ENCODE measurements at regions not wholly inside any gene's neighbourhood (a gene's known extent, or its start where the extent isn't known, plus 50 kb on each side); places are given as distances from the start of the nearest gene placed in this dataset.

GRCh38 chr13:103276775-103277498 lies 210.7 kb upstream of the SLC10A2 start:
- no peak overlapping the region for H3K27ac ChIP-seq (ENCODE audit: low read depth, low read length)
- H3K9me3 ChIP-seq (ENCODE audit: control insufficient read depth in 5 of 5, low read length in 5 of 5): no peaks in the 10 kb centered on the region
- no peaks in the 10 kb centered on the region for H3K4me1 ChIP-seq (ENCODE audit: control insufficient read depth in 5 of 5, insufficient read depth in 5 of 5, low read length in 5 of 5)
- H3K27me3 ChIP-seq (ENCODE audit: control insufficient read depth in 5 of 5, insufficient read depth in 4 of 5, low read length in 5 of 5): no peaks in the 10 kb centered on the region
- no peaks in the 10 kb centered on the region for H3K36me3 ChIP-seq (ENCODE audit: control insufficient read depth in 5 of 5, insufficient read depth in 5 of 5, low read length in 5 of 5)
- no peak overlapping the region for H3K9ac ChIP-seq (ENCODE audit: low read length in 5 of 5)
- no peak overlapping the region for H3K4me3 ChIP-seq (ENCODE audit: low read depth in 1 of 5, low read length in 5 of 5)

GRCh38 chr13:103275722-103276121 lies 209.5 kb upstream of the SLC10A2 start:
- Histone ChIP-seq H3K9ac (ENCODE audit: low read length in 5 of 5) (no peak overlapping the region), H3K9me3 (ENCODE audit: control insufficient read depth in 5 of 5, low read length in 5 of 5) (no peaks in the 10 kb centered on the region), H3K36me3 (ENCODE audit: control insufficient read depth in 5 of 5, insufficient read depth in 5 of 5, low read length in 5 of 5) (no peaks in the 10 kb centered on the region), H3K4me3 (ENCODE audit: low read depth in 1 of 5, low read length in 5 of 5) (no peak overlapping the region), H3K4me1 (ENCODE audit: control insufficient read depth in 5 of 5, insufficient read depth in 5 of 5, low read length in 5 of 5) (no peaks in the 10 kb centered on the region), H3K27me3 (ENCODE audit: control insufficient read depth in 5 of 5, insufficient read depth in 4 of 5, low read length in 5 of 5) (no peaks in the 10 kb centered on the region), H3K27ac (ENCODE audit: low read depth, low read length) (no peak overlapping the region)

GRCh38 chr13:103275081-103275480 lies 208.9 kb upstream of the SLC10A2 start:
- Histone ChIP-seq H3K9ac (ENCODE audit: low read length in 5 of 5) (no peak overlapping the region), H3K9me3 (ENCODE audit: control insufficient read depth in 5 of 5, low read length in 5 of 5) (no peaks in the 10 kb centered on the region), H3K4me3 (ENCODE audit: low read depth in 1 of 5, low read length in 5 of 5) (no peak overlapping the region), H3K36me3 (ENCODE audit: control insufficient read depth in 5 of 5, insufficient read depth in 5 of 5, low read length in 5 of 5) (no peaks in the 10 kb centered on the region), H3K4me1 (ENCODE audit: control insufficient read depth in 5 of 5, insufficient read depth in 5 of 5, low read length in 5 of 5) (no peaks in the 10 kb centered on the region), H3K27me3 (ENCODE audit: control insufficient read depth in 5 of 5, insufficient read depth in 4 of 5, low read length in 5 of 5) (no peaks in the 10 kb centered on the region), H3K27ac (ENCODE audit: low read depth, low read length) (no peak overlapping the region)

GRCh38 chr13:103273825-103274224 lies 207.6 kb upstream of the SLC10A2 start:
- Histone ChIP-seq H3K36me3 (ENCODE audit: control insufficient read depth in 5 of 5, insufficient read depth in 5 of 5, low read length in 5 of 5) (no peaks in the 10 kb centered on the region), H3K4me3 (ENCODE audit: low read depth in 1 of 5, low read length in 5 of 5) (no peak overlapping the region), H3K27ac (ENCODE audit: low read depth, low read length) (no peak overlapping the region), H3K4me1 (ENCODE audit: control insufficient read depth in 5 of 5, insufficient read depth in 5 of 5, low read length in 5 of 5) (no peaks in the 10 kb centered on the region), H3K27me3 (ENCODE audit: control insufficient read depth in 5 of 5, insufficient read depth in 4 of 5, low read length in 5 of 5) (no peaks in the 10 kb centered on the region), H3K9ac (ENCODE audit: low read length in 5 of 5) (no peak overlapping the region), H3K9me3 (ENCODE audit: control insufficient read depth in 5 of 5, low read length in 5 of 5) (no peaks in the 10 kb centered on the region)

- Histone ChIP-seq H3K27ac (ENCODE audit: low read depth, low read length) (no peak overlapping the region), H3K4me1 (ENCODE audit: control insufficient read depth in 5 of 5, insufficient read depth in 5 of 5, low read length in 5 of 5) (no peaks in the 10 kb centered on the region), H3K9ac (ENCODE audit: low read length in 5 of 5) (no peak overlapping the region), H3K9me3 (ENCODE audit: control insufficient read depth in 5 of 5, low read length in 5 of 5) (no peaks in the 10 kb centered on the region), H3K36me3 (ENCODE audit: control insufficient read depth in 5 of 5, insufficient read depth in 5 of 5, low read length in 5 of 5) (no peaks in the 10 kb centered on the region), H3K4me3 (ENCODE audit: low read depth in 1 of 5, low read length in 5 of 5) (no peak overlapping the region), H3K27me3 (ENCODE audit: control insufficient read depth in 5 of 5, insufficient read depth in 4 of 5, low read length in 5 of 5) (no peaks in the 10 kb centered on the region)
These were observed 206.6 kb upstream of the SLC10A2 start for GRCh38 chr13:103272770-103273169.

- Histone ChIP-seq H3K27ac (ENCODE audit: low read depth, low read length) (no peak overlapping the region), H3K9me3 (ENCODE audit: control insufficient read depth in 5 of 5, low read length in 5 of 5) (peaks cover 0 to 15% (median 11%) of the 10 kb centered on the region in 5 donors), H3K36me3 (ENCODE audit: control insufficient read depth in 5 of 5, insufficient read depth in 5 of 5, low read length in 5 of 5) (no peaks in the 10 kb centered on the region), H3K9ac (ENCODE audit: low read length in 5 of 5) (no peak overlapping the region), H3K27me3 (ENCODE audit: control insufficient read depth in 5 of 5, insufficient read depth in 4 of 5, low read length in 5 of 5) (no peaks in the 10 kb centered on the region), H3K4me1 (ENCODE audit: control insufficient read depth in 5 of 5, insufficient read depth in 5 of 5, low read length in 5 of 5) (no peaks in the 10 kb centered on the region), H3K4me3 (ENCODE audit: low read depth in 1 of 5, low read length in 5 of 5) (no peak overlapping the region)
These were observed 197.2 kb upstream of the SLC10A2 start for GRCh38 chr13:103263448-103263847.

- Histone ChIP-seq H3K4me3 (ENCODE audit: low read depth in 1 of 5, low read length in 5 of 5) (no peak overlapping the region), H3K27ac (ENCODE audit: low read depth, low read length) (no peak overlapping the region), H3K36me3 (ENCODE audit: control insufficient read depth in 5 of 5, insufficient read depth in 5 of 5, low read length in 5 of 5) (no peaks in the 10 kb centered on the region), H3K9ac (ENCODE audit: low read length in 5 of 5) (no peak overlapping the region), H3K9me3 (ENCODE audit: control insufficient read depth in 5 of 5, low read length in 5 of 5) (peaks cover 0 to 15% (median 12%) of the 10 kb centered on the region in 5 donors), H3K27me3 (ENCODE audit: control insufficient read depth in 5 of 5, insufficient read depth in 4 of 5, low read length in 5 of 5) (no peaks in the 10 kb centered on the region), H3K4me1 (ENCODE audit: control insufficient read depth in 5 of 5, insufficient read depth in 5 of 5, low read length in 5 of 5) (no peaks in the 10 kb centered on the region)
These were observed 189.5 kb upstream of the SLC10A2 start for GRCh38 chr13:103255587-103256301.

GRCh38 chr13:103250071-103250470 lies 183.9 kb upstream of the SLC10A2 start:
- H3K9ac ChIP-seq (ENCODE audit: low read length in 5 of 5): no peak overlapping the region
- peaks cover 0 to 18% (median 12%) of the 10 kb centered on the region in 5 donors for H3K9me3 ChIP-seq (ENCODE audit: control insufficient read depth in 5 of 5, low read length in 5 of 5)
- no peak overlapping the region for H3K4me3 ChIP-seq (ENCODE audit: low read depth in 1 of 5, low read length in 5 of 5)
- H3K36me3 ChIP-seq (ENCODE audit: control insufficient read depth in 5 of 5, insufficient read depth in 5 of 5, low read length in 5 of 5): no peaks in the 10 kb centered on the region
- no peak overlapping the region for H3K27ac ChIP-seq (ENCODE audit: low read depth, low read length)
- no peaks in the 10 kb centered on the region for H3K4me1 ChIP-seq (ENCODE audit: control insufficient read depth in 5 of 5, insufficient read depth in 5 of 5, low read length in 5 of 5)
- no peaks in the 10 kb centered on the region for H3K27me3 ChIP-seq (ENCODE audit: control insufficient read depth in 5 of 5, insufficient read depth in 4 of 5, low read length in 5 of 5)

- no peak overlapping the region for H3K27ac ChIP-seq (ENCODE audit: low read depth, low read length)
- H3K27me3 ChIP-seq (ENCODE audit: control insufficient read depth in 5 of 5, insufficient read depth in 4 of 5, low read length in 5 of 5): no peaks in the 10 kb centered on the region
- no peaks in the 10 kb centered on the region for H3K36me3 ChIP-seq (ENCODE audit: control insufficient read depth in 5 of 5, insufficient read depth in 5 of 5, low read length in 5 of 5)
- H3K4me3 ChIP-seq (ENCODE audit: low read depth in 1 of 5, low read length in 5 of 5): no peak overlapping the region
- H3K4me1 ChIP-seq (ENCODE audit: control insufficient read depth in 5 of 5, insufficient read depth in 5 of 5, low read length in 5 of 5): no peaks in the 10 kb centered on the region
- no peak overlapping the region for H3K9ac ChIP-seq (ENCODE audit: low read length in 5 of 5)
- H3K9me3 ChIP-seq (ENCODE audit: control insufficient read depth in 5 of 5, low read length in 5 of 5): peaks cover 0 to 12% (median 4%) of the 10 kb centered on the region in 5 donors
These were observed 180.5 kb upstream of the SLC10A2 start for GRCh38 chr13:103246581-103247200.

- H3K27ac ChIP-seq (ENCODE audit: low read depth, low read length): no peak overlapping the region
- H3K9ac ChIP-seq (ENCODE audit: low read length in 5 of 5): no peak overlapping the region
- no peaks in the 10 kb centered on the region for H3K27me3 ChIP-seq (ENCODE audit: control insufficient read depth in 5 of 5, insufficient read depth in 4 of 5, low read length in 5 of 5)
- no peaks in the 10 kb centered on the region for H3K36me3 ChIP-seq (ENCODE audit: control insufficient read depth in 5 of 5, insufficient read depth in 5 of 5, low read length in 5 of 5)
- no peaks in the 10 kb centered on the region for H3K4me1 ChIP-seq (ENCODE audit: control insufficient read depth in 5 of 5, insufficient read depth in 5 of 5, low read length in 5 of 5)
- no peaks in the 10 kb centered on the region for H3K9me3 ChIP-seq (ENCODE audit: control insufficient read depth in 5 of 5, low read length in 5 of 5)
- H3K4me3 ChIP-seq (ENCODE audit: low read depth in 1 of 5, low read length in 5 of 5): no peak overlapping the region
These were observed 177.3 kb upstream of the SLC10A2 start for GRCh38 chr13:103243495-103243894.

All from subcutaneous abdominal adipose tissue (tissue), 5 donors.